Activated CD8-positive, alpha-beta T cell treated with anti-CD3 and anti-CD28 coated beads for 36 hours (primary cell): ENCODE measurements at regions not wholly inside any gene's neighbourhood (a gene's known extent, or its start where the extent isn't known, plus 50 kb on each side); places are given as distances from the start of the nearest gene placed in this dataset.

ENCODE experiments used
- ATAC-seq: fragments of 200-7000 bp; cut with Tn5 transposase; one replicate; pipeline ENCODE4 v1.10.0; 2021; ENCODE audit warnings: mild to moderate bottlenecking, moderate library complexity
- CTCF ChIA-PET: fragments of 350-600 bp; sonication (Branson Sonifier 250); formaldehyde crosslinking; loops from one replicate; lab custom pipeline; 2021; ENCODE audit warnings: antibody characterized with exemption; lab: Charles Lee
- POLR2A ChIA-PET: fragments of 350-600 bp; sonication (Branson Sonifier 250); formaldehyde crosslinking; loops from one replicate; lab custom pipeline; 2021; ENCODE audit warnings: antibody characterized with exemption; lab: Charles Lee
- DNase-seq: peaks from one replicate; pipeline ENCODE4 v3.0.0-alpha.2; 2020
- H3K27ac Mint-ChIP-seq: one replicate; pipeline ENCODE4 v1.8.0; 2021; ENCODE audit warnings: mild to moderate bottlenecking, mixed read lengths
- H3K27me3 Mint-ChIP-seq: one replicate; pipeline ENCODE4 v1.8.0; 2021; ENCODE audit warnings: mixed read lengths
- H3K36me3 Mint-ChIP-seq: one replicate; pipeline ENCODE4 v1.8.0; 2021; ENCODE audit warnings: low read depth, mixed read lengths
- H3K4me1 Mint-ChIP-seq: one replicate; pipeline ENCODE4 v1.8.0; 2021; ENCODE audit warnings: low read depth, mixed read lengths
- H3K4me3 Mint-ChIP-seq: one replicate; pipeline ENCODE4 v1.8.0; 2021; ENCODE audit warnings: mild to moderate bottlenecking, moderate library complexity, mixed read lengths
- H3K9me3 Mint-ChIP-seq: one replicate; pipeline ENCODE4 v1.8.0; 2021; ENCODE audit warnings: mixed read lengths
- intact Hi-C: fragments of 100-400 bp; cut with micrococcal nuclease; formaldehyde crosslinking; loops from one replicate; pipeline ENCODE4 v1.10.0; 2022
- TF ChIP-seq, protein P1 (sequence below): fragments of 200-600 bp; IDR thresholded peaks from one replicate; pipeline ENCODE4 v1.8.0; 2022; ENCODE audit warnings: antibody characterized with exemption, mild to moderate bottlenecking

DNA sequence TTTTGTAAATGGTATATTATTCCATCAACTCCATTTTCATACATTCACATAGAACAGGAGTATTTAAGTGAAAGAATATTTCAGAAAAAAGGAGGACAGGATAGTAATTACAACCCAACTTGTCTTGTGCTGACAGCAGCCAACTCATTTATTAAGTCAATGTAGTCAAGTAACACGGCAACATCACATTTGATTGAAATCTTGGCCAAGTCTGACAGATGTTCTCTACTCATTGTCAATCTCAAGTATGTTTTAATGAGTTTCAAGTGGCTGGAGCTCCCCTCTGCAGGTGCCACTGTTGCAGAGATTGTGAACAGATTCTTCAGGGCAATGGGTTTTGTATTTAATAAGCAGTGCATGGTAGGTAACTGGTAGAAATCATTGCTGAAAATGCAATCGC lies 332.5 kb downstream of the C4orf33 start:
- no peak for DNase-seq
- TF ChIP-seq, protein P1, sequence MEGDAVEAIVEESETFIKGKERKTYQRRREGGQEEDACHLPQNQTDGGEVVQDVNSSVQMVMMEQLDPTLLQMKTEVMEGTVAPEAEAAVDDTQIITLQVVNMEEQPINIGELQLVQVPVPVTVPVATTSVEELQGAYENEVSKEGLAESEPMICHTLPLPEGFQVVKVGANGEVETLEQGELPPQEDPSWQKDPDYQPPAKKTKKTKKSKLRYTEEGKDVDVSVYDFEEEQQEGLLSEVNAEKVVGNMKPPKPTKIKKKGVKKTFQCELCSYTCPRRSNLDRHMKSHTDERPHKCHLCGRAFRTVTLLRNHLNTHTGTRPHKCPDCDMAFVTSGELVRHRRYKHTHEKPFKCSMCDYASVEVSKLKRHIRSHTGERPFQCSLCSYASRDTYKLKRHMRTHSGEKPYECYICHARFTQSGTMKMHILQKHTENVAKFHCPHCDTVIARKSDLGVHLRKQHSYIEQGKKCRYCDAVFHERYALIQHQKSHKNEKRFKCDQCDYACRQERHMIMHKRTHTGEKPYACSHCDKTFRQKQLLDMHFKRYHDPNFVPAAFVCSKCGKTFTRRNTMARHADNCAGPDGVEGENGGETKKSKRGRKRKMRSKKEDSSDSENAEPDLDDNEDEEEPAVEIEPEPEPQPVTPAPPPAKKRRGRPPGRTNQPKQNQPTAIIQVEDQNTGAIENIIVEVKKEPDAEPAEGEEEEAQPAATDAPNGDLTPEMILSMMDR = no peak
- H3K9me3 Mint-ChIP-seq = no peaks in the 10 kb centered on the region
- CTCF ChIA-PET = no interaction called here
- ATAC-seq = no peak
- H3K27me3 Mint-ChIP-seq = no peaks in the 10 kb centered on the region
- no peak overlapping the region for H3K4me3 Mint-ChIP-seq
- intact Hi-C loops = no loop called here
- H3K27ac Mint-ChIP-seq = no peak overlapping the region
- H3K4me1 Mint-ChIP-seq = no peaks in the 10 kb centered on the region
- POLR2A ChIA-PET = no interaction called here
- no peaks in the 10 kb centered on the region for H3K36me3 Mint-ChIP-seq

DNA sequence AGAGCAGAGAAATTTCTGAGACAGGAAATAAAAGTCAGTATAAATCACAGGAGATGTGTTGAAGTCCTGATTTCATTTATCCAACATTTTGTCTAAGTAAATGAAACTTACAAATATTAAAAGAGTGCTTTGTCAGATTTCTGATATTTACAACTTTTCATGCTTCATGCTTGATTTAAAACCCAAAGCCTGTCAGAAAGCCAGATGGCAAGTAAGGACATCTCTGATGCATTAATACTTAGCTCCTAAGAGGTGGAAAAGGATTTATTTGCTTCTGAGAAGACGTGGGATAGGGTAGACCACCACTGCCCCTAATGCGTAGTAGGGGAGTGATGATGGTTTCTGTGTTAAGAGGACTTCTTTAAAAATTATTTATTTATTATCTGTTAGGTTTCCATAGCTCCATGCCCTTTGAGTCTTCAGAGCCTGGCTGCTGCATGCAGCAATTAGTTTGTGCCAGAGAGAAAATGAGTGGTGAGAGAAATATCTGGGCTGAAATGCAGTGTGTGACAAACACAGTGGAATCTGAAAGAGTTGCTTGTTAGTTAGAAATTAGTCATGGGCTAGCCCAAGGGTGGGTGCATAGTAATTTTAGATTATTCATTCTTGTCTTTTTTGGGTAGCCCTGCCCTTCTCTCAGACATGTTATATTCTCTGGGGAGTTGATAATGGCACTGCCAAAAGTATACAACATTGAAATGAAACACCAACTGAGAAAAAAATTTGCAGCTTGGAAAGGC lies 333.8 kb downstream of the C4orf33 start:
- H3K27me3 Mint-ChIP-seq = no peaks in the 10 kb centered on the region
- no peaks in the 10 kb centered on the region for H3K9me3 Mint-ChIP-seq
- ATAC-seq = no peak
- no peak overlapping the region for H3K4me3 Mint-ChIP-seq
- no peaks in the 10 kb centered on the region for H3K36me3 Mint-ChIP-seq
- H3K27ac Mint-ChIP-seq = no peak overlapping the region
- H3K4me1 Mint-ChIP-seq = no peaks in the 10 kb centered on the region
- intact Hi-C loops = no loop called here
- ChIA-PET POLR2A (no interaction called here), CTCF (no interaction called here)
- TF ChIP-seq, protein P1 = no peak
- no peak for DNase-seq

DNA sequence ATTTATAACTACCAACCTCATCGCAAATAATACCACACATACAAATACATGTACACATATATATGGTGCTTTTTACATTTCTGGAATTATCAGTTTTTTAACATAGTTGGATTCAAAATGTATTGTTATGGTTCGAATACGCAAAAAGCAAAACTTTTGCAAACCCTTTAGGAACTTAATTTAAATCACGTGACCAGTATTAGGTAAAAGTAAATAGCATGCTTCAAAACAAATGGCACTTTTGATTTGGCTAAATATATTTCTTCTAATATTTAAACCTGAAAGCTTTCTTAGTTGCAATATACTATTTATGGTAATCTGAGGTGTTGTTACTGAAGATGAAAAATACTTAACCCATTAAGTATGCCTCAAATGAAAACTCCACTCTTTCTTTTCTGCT lies 341.4 kb downstream of the C4orf33 start:
- ChIA-PET POLR2A (no interaction called here), CTCF (no interaction called here)
- no peaks in the 10 kb centered on the region for H3K4me1 Mint-ChIP-seq
- TF ChIP-seq, protein P1 = no peak
- H3K27ac Mint-ChIP-seq = no peak overlapping the region
- no peak overlapping the region for H3K4me3 Mint-ChIP-seq
- DNase-seq (no peak), ATAC-seq (no peak)
- no peaks in the 10 kb centered on the region for H3K9me3 Mint-ChIP-seq
- intact Hi-C loops = no loop called here
- H3K27me3 Mint-ChIP-seq = no peaks in the 10 kb centered on the region
- no peaks in the 10 kb centered on the region for H3K36me3 Mint-ChIP-seq

DNA sequence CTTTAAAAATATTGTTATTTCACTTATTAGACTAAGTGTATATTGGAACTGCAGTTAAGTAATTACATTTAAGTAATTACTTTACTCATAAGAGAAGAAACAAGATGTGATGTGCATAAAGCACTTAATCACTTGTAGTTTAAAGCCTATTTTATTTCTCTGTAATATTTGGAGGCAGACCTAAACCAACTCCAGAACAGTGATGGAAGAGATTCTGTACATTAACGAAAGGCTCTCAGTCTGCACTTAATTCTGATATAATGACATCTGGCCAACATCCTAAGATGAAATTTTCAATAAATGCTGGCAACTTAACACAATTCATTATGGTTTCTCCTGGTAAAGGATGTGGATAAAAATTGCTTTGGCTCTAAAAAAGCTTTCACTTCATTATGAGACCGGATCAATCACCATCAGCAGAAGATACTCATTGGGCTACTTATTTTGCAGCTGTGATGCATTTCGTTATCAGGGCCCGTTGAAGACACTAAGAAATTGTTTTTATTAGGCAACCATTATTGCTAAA lies 342.6 kb downstream of the C4orf33 start:
- H3K27ac Mint-ChIP-seq = no peak overlapping the region
- CTCF ChIA-PET = no interaction called here
- POLR2A ChIA-PET = no interaction called here

DNA sequence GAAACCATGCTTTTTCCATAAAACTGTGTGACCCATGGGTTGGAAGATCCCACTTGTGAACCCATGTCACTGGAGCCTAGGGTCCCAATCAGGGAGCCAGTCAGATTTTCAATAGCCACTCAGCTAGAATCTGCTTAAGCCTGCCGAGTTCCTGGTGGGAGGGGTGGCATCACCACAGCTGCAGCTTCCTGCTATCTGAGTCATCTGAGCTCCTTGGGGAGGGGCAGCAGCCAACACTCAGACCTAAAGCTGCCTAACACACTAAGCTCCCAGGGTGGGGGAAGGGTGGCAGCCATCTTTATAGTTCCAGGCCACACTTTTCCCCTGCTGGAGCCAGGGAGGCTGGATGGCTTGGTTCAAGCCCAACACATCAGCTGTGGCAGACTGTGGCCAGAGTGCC lies 350.1 kb downstream of the C4orf33 start:
- ATAC-seq (no peak), DNase-seq (no peak)
- Mint-ChIP-seq H3K36me3 (no peaks in the 10 kb centered on the region), H3K27ac (no peak overlapping the region), H3K9me3 (no peaks in the 10 kb centered on the region), H3K4me3 (no peak overlapping the region), H3K27me3 (no peaks in the 10 kb centered on the region), H3K4me1 (no peaks in the 10 kb centered on the region)
- ChIA-PET POLR2A (no interaction called here), CTCF (no interaction called here)
- TF ChIP-seq, protein P1 = no peak
- intact Hi-C loops = no loop called here

More for the DNA sequence above, 342.6 kb downstream of the C4orf33 start:
- TF ChIP-seq, protein P1 = no peak
- intact Hi-C loops = no loop called here
- ATAC-seq (no peak), DNase-seq (no peak)
- Mint-ChIP-seq H3K9me3 (no peaks in the 10 kb centered on the region), H3K36me3 (no peaks in the 10 kb centered on the region), H3K4me3 (no peak overlapping the region), H3K4me1 (no peaks in the 10 kb centered on the region), H3K27me3 (no peaks in the 10 kb centered on the region)
